Neuron (in vitro differentiated cells): ENCODE measurements at regions not wholly inside any gene's neighbourhood (a gene's known extent, or its start where the extent isn't known, plus 50 kb on each side); places are given as distances from the start of the nearest gene placed in this dataset.

ENCODE experiments used
- H2AFZ ChIP-seq: one replicate; pipeline ENCODE4 v1.6.1; 2013; ENCODE audit warnings: low read depth, mild to moderate bottlenecking, inconsistent platforms, low read length, moderate library complexity
- H3K27me3 ChIP-seq: one replicate; pipeline ENCODE4 v1.6.1; 2013; ENCODE audit warnings: low read length; ENCODE audit not compliant: insufficient read depth
- H3K36me3 ChIP-seq: one replicate; pipeline ENCODE4 v1.6.1; 2013; ENCODE audit warnings: low read length; ENCODE audit not compliant: insufficient read depth
- H3K4me1 ChIP-seq: one replicate; pipeline ENCODE4 v1.6.1; 2013; ENCODE audit warnings: low read length; ENCODE audit not compliant: insufficient read depth
- H3K4me3 ChIP-seq: 2 replicates; pipeline ENCODE4 v1.5.1; 2013; ENCODE audit warnings: mild to moderate bottlenecking, low read length, moderate library complexity
- H3K9me3 ChIP-seq: one replicate; pipeline ENCODE4 v1.6.1; 2013; ENCODE audit warnings: low read length

DNA sequence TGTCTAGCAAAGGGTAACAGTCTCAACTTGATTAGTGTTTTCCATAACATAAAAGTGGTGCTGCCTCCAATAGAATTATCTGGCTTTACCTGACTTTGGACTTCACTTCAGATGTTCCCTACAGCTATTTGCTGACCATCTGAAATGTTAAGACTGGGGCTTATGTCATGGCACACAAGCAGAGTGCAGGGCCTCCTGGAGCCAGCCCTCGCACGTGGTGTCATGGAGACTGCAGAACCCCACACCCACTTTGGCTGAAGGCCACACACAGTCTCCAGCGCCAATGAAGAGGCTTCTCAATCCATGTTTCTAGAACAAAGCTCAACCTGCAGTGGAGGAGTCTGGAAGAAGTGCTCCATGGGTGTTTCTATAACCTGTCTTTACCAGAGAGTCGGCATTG lies 169.6 kb upstream of the FRMD6 start:
- no peaks in the 10 kb centered on the region for H3K9me3 ChIP-seq
- H3K27me3 ChIP-seq: no peaks in the 10 kb centered on the region
- no peaks in the 10 kb centered on the region for H3K4me1 ChIP-seq
- H3K4me3 ChIP-seq: no peak overlapping the region
- no peaks in the 10 kb centered on the region for H3K36me3 ChIP-seq
- no peak overlapping the region for H2AFZ ChIP-seq

DNA sequence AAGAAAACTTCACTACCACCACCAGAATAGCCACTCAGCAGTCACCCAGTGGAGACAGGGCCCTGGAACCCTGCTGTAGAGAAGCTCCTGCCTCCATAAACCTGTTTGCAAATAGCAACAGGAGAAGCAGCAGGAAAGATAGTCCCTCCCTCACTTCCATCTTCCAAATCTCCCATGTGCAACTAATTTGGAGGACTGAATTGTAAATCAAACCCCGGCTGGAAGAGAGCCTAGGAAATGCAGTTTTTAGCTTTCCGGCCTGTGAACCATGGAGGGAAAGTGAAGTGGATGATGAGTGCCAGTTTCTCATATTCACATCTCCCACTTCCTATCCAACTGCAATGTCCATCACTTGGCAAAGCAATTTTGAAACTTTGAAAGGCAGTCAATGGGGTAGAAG lies 167.2 kb upstream of the FRMD6 start:
- Histone ChIP-seq H3K36me3 (no peaks in the 10 kb centered on the region), H3K9me3 (no peaks in the 10 kb centered on the region), H3K4me3 (no peak overlapping the region), H3K4me1 (no peaks in the 10 kb centered on the region), H3K27me3 (no peaks in the 10 kb centered on the region), H2AFZ (no peak overlapping the region)

DNA sequence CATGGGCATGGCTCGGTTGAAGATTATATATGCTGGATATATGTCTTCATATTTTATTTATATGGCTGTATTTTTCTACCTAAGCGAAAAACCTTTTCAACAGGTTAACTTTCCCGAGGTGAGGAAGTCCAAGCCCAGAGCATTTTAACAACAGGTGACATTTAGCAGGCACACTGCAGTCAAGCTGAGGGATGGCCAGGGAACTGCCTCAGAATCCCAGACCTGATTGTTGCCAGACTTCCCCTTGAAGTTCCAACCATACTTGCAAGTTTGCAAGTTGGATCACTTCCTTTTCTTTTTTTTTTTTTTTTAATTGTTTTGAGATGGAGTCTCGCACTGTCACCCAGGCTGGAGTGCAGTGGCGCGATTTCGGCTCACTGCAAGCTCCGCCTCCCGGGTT lies 166.0 kb upstream of the FRMD6 start:
- Histone ChIP-seq H3K9me3 (no peaks in the 10 kb centered on the region), H3K4me3 (no peak overlapping the region), H3K27me3 (no peaks in the 10 kb centered on the region), H2AFZ (no peak overlapping the region), H3K36me3 (no peaks in the 10 kb centered on the region), H3K4me1 (no peaks in the 10 kb centered on the region)

DNA sequence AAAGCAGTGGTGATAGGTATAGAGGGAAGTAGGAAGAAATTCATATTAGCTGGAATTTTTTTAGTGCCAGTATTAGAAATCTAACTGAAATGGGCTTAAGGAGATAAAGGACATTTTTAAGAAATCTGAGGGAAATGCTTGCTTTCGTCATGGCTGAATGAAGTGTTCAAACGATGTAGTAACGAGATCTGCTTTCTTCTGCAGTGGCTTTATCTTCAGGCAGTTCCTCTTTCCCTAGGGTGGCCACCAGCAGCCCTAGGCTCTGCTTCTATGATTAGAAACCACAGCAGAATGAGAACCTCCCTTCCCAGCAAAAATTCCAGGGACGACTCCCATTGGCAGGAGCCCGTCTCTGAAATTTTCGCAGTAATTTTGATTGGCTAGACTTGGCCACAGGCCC lies 163.9 kb upstream of the FRMD6 start:
- Histone ChIP-seq H3K9me3 (no peaks in the 10 kb centered on the region), H3K27me3 (no peaks in the 10 kb centered on the region), H2AFZ (no peak overlapping the region), H3K36me3 (no peaks in the 10 kb centered on the region), H3K4me1 (no peaks in the 10 kb centered on the region), H3K4me3 (no peak overlapping the region)

DNA sequence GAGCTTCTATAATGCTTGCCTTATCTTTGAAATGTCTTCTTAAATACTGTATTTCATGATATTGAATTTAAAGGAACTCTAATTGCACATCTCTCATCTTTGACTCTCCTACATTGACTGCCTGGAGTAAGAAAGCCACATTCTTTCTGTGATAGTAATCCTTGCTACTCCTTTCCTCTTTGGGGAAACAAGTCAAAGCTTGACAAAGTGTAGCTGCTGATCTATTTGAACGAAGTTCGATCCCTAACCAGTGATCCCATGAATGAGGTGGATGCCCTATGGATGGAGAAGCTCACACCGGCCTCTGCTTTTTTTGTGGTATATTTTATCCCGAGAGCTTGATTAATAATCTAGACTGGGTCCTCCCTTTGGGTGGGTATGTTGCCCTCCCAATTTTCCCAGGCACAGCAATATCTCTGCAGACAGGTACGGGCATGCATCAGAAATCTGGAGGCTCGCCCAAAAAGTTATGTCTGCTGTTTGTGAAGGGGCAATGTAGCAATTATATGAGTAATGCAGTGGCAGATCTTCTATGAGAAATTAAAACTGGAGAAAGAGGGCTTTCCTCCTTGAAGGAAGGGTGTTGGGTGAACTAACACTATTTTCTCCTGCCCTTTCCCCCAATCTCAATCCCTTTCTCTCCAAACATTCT lies 163.0 kb upstream of the FRMD6 start:
- Histone ChIP-seq H3K9me3 (no peaks in the 10 kb centered on the region), H3K4me1 (no peaks in the 10 kb centered on the region), H3K4me3 (no peak overlapping the region), H3K27me3 (no peaks in the 10 kb centered on the region), H3K36me3 (no peaks in the 10 kb centered on the region), H2AFZ (no peak overlapping the region)

DNA sequence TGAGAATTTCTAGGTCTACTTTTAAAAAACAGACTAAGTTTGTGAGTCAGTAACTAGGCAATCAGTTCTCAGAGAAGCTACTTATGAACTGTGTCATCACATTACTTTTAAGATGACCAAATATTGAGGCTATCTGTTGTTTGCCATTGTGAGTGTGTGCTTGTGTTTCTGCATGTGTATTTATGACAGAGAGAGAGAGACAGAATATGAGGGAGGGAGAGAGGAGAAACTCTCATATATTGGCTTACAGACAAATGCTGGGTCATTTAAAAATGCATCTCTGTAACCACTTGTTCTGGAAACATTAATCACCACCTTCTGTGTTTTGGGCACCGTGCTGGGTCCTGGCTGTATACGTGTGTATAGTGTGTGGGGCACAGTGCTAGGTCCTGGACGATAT lies 161.5 kb upstream of the FRMD6 start:
- H3K27me3 ChIP-seq: no peaks in the 10 kb centered on the region
- H3K4me3 ChIP-seq: no peak overlapping the region
- no peaks in the 10 kb centered on the region for H3K36me3 ChIP-seq
- H2AFZ ChIP-seq: no peak overlapping the region
- H3K4me1 ChIP-seq: no peaks in the 10 kb centered on the region
- H3K9me3 ChIP-seq: no peaks in the 10 kb centered on the region

DNA sequence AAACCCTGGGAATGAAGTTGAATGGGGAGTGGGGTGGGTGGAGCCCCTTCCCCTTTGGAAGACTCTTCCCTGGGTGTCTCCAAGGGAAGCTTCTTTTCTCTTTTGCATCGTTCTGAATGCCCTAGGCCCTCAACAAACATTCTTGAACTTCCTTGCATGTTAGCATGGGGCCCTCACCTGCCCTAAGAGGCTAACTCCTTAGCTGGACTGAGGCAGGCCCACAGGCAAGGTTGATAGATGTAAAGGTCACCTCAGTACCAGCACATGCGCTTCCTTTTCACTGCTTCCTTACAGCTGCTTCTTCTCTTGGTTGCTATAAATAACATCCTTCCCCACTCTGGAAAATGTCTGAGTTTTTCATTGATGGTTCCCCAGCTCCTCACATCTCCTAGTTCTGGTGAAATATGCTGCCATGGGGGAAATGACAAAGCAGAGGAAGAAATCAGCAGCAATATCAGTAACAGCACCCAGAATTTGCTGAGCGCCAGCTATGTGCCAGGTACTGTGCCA lies 160.6 kb upstream of the FRMD6 start:
- Histone ChIP-seq H2AFZ (no peak overlapping the region), H3K36me3 (no peaks in the 10 kb centered on the region), H3K4me1 (no peaks in the 10 kb centered on the region), H3K4me3 (no peak overlapping the region), H3K9me3 (no peaks in the 10 kb centered on the region), H3K27me3 (no peaks in the 10 kb centered on the region)

DNA sequence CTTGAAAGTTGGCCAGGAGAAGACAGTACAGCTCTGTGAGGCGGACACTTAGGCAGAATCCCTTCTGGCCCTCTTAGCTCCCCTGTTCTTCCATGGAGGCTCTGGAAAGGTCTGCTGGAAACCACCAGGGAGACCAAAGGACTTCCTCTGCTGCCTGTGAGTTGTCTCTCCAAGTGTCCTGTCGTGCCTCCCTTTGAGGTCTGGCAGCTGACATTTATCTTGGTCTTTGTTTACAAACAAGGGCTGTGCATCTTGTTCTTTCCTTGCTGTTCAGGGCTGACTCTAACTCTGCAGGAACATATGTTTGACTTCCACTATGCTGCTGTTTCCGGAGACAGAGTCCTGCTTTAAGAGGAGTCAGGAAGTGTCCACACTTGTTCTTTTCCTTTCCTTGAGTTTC lies 159.9 kb upstream of the FRMD6 start:
- no peak overlapping the region for H2AFZ ChIP-seq
- H3K9me3 ChIP-seq: no peaks in the 10 kb centered on the region
- H3K36me3 ChIP-seq: no peaks in the 10 kb centered on the region
- H3K4me1 ChIP-seq: no peaks in the 10 kb centered on the region
- no peak overlapping the region for H3K4me3 ChIP-seq
- H3K27me3 ChIP-seq: no peaks in the 10 kb centered on the region

DNA sequence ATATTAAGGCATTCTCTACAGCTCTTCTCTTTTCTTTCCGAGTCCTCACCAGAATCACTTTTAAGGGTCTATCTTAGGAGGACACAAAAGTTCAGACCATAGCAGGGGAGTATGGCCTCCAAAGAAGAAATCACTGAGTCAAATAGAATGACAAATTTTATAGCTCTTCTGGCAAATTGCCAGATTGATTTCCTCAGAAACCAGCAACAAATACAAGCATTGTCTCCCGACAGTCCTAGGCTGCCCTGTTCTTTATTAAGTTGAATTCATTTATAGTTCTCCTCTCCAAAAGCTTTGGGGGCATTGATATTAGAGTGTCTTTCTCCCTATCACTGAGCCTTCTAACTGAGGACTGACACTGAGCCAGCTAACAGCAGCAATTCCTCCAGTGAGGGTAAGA lies 156.4 kb upstream of the FRMD6 start:
- Histone ChIP-seq H3K27me3 (no peaks in the 10 kb centered on the region), H3K4me3 (no peak overlapping the region), H3K4me1 (no peaks in the 10 kb centered on the region), H3K36me3 (no peaks in the 10 kb centered on the region), H2AFZ (no peak overlapping the region), H3K9me3 (no peaks in the 10 kb centered on the region)

DNA sequence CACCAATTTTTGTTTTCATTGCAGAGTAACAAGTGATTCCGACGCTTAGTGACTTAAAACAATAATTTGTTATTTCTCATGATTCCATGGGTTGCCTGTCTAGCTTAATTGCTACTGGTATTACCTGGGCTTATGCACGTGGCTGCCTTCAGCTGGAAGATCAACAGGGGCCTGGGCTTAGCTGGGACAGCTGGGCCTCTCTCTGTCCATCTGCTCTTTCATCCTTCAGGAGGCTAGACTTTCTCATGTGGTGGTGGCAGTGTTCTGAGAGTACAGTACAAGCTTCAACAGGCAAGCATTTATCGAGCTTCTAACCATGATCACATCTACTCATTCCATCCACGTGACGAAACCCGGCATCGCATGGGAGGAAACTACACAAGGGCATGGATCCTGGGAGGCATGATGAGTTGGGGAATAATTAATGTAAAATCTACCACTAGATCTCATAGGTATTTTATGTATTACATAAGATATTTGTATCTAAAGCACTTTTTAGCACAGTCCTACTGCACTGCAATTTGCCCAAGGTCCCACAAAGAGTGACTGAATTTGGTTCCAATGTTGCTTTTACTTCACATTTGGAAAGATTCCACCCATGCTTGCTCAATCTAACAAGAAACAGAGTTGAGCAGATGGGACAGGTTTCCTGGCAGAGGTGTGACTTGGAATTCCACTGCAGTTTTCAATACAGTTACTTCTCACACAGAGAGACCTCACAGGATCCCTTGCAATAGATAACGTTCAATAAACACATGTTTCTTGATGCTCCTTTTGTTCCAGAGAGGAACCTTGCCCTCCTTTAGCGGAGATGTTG lies 153.1 kb upstream of the FRMD6 start:
- Histone ChIP-seq H3K4me1 (no peaks in the 10 kb centered on the region), H3K9me3 (no peaks in the 10 kb centered on the region), H3K27me3 (no peaks in the 10 kb centered on the region), H2AFZ (no peak overlapping the region), H3K36me3 (no peaks in the 10 kb centered on the region), H3K4me3 (no peak overlapping the region)

DNA sequence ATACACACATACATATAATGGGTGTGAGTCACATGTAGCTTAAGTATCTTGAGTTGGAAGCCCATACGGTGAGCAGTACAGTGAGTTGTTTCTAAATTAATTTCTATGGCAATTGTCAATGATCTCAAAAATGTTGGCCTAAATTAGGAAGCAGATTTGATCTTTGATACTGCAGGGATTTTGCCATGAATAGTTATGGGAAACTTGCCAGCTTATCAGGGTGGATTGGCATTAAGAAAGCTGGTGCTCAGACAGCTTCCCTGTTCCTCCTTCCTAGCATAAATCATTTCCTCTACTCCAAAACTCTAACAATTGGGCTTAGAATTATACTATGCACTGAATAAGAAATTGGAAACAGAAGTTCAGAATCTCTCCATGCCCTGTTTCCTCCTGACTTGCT lies 150.9 kb upstream of the FRMD6 start:
- Histone ChIP-seq H2AFZ (no peak overlapping the region), H3K36me3 (no peaks in the 10 kb centered on the region), H3K9me3 (no peaks in the 10 kb centered on the region), H3K4me1 (no peaks in the 10 kb centered on the region), H3K4me3 (no peak overlapping the region), H3K27me3 (no peaks in the 10 kb centered on the region)

DNA sequence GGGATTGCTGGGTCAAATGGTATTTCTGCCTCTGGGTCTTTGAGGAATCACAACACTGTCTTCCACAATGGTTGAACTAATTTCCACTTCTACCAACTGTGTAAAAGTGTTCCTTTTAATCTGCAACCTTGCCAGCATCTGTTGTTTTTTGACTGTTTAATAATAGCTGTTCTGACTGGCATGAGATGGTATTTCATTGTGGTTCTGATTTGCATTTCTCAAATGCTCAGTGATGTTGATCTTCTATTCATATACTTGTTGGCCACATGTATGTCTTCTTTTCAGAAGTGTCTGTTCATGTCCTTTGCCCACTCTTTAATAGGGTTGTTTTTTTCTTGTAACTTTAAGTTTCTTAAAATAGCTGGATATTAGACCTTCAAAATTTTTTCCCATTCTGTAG lies 150.0 kb upstream of the FRMD6 start:
- Histone ChIP-seq H3K36me3 (no peaks in the 10 kb centered on the region), H2AFZ (no peak overlapping the region), H3K9me3 (no peaks in the 10 kb centered on the region), H3K4me3 (no peak overlapping the region), H3K27me3 (no peaks in the 10 kb centered on the region), H3K4me1 (no peaks in the 10 kb centered on the region)

DNA sequence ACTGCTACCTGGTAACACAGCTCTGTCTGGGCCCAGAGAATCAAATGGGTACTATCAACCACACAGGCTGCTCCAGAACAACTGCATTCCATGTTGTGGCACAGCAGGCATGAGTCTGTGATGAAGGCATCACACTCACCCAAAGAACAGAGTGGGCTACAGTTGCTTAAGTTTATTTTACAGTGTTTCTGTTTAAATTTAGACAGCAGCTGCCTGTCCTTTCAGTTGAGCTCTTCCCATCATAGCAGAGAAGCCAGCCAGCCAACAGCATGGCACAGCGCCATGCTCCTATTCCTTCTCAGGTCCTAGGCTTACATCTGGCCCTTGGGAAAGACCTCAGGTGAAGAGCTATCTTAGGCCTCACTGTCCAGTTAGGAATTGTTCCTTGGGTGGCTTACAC lies 147.0 kb upstream of the FRMD6 start:
- Histone ChIP-seq H3K4me3 (no peak overlapping the region), H3K4me1 (peaks cover 12% of the 10 kb centered on the region), H3K36me3 (no peaks in the 10 kb centered on the region), H3K27me3 (no peaks in the 10 kb centered on the region), H2AFZ (no peak overlapping the region), H3K9me3 (no peaks in the 10 kb centered on the region)
